GM06990 (cell line): ENCODE measurements at regions not wholly inside any gene's neighbourhood (a gene's known extent, or its start where the extent isn't known, plus 50 kb on each side); places are given as distances from the start of the nearest gene placed in this dataset.
"Not testable (repeated sequence)": the region's sequence is repeated elsewhere in the genome, so short reads cannot be mapped to it uniquely, and the experiment has no call there.

Experiments
- DNase-seq: peaks from one replicate; pipeline ENCODE4 v3.0.0-alpha.2; 2011; ENCODE audit not compliant: insufficient read length; ENCODE audit errors: extremely low read depth
- H3K27me3 ChIP-seq: replicated peaks from 2 replicates; pipeline ENCODE4 v1.6.0; 2011; ENCODE audit warnings: low read length; ENCODE audit not compliant: control insufficient read depth, insufficient read depth
- H3K36me3 ChIP-seq: 2 replicates; pipeline ENCODE4 v1.5.1; 2011; ENCODE audit warnings: low read length; ENCODE audit not compliant: control insufficient read depth, insufficient read depth
- H3K4me3 ChIP-seq: replicated peaks from 2 replicates; pipeline ENCODE4 v1.5.1; 2011; ENCODE audit warnings: low read depth, mild to moderate bottlenecking, control low read depth, low read length

GRCh38 chr15:20074082-20074481 lies 467.5 kb downstream of the GOLGA6L6 start:
- H3K27me3 ChIP-seq, H3K36me3 ChIP-seq, H3K4me3 ChIP-seq, DNase-seq: not testable (repeated sequence)

GRCh38 chr15:20069043-20069442 lies 472.6 kb downstream of the GOLGA6L6 start:
- not testable (repeated sequence) for H3K36me3 ChIP-seq, H3K27me3 ChIP-seq, DNase-seq, H3K4me3 ChIP-seq

- DNase-seq, H3K27me3 ChIP-seq, H3K4me3 ChIP-seq, H3K36me3 ChIP-seq: not testable (repeated sequence)
Observed at GRCh38 chr15:20066173-20066572, 475.4 kb downstream of the GOLGA6L6 start.

- not testable (repeated sequence) for H3K4me3 ChIP-seq, H3K36me3 ChIP-seq, DNase-seq, H3K27me3 ChIP-seq
Observed at GRCh38 chr15:20065508-20065907, 476.1 kb downstream of the GOLGA6L6 start.

- not testable (repeated sequence) for DNase-seq, H3K36me3 ChIP-seq, H3K4me3 ChIP-seq, H3K27me3 ChIP-seq
Observed at GRCh38 chr15:20063167-20063566, 478.4 kb downstream of the GOLGA6L6 start.

GRCh38 chr15:20060838-20061237 lies 480.8 kb downstream of the GOLGA6L6 start:
- H3K36me3 ChIP-seq, H3K27me3 ChIP-seq, DNase-seq, H3K4me3 ChIP-seq: not testable (repeated sequence)

GRCh38 chr15:20056871-20057270 lies 484.7 kb downstream of the GOLGA6L6 start:
- H3K4me3 ChIP-seq, DNase-seq, H3K36me3 ChIP-seq, H3K27me3 ChIP-seq: not testable (repeated sequence)

GRCh38 chr15:20055921-20056320 lies 485.7 kb downstream of the GOLGA6L6 start:
- H3K36me3 ChIP-seq, H3K4me3 ChIP-seq, H3K27me3 ChIP-seq, DNase-seq: not testable (repeated sequence)

GRCh38 chr15:20048189-20048588 lies 493.4 kb downstream of the GOLGA6L6 start:
- not testable (repeated sequence) for DNase-seq, H3K36me3 ChIP-seq, H3K27me3 ChIP-seq, H3K4me3 ChIP-seq

GRCh38 chr15:20045165-20045564 lies 496.4 kb downstream of the GOLGA6L6 start:
- DNase-seq, H3K36me3 ChIP-seq, H3K27me3 ChIP-seq, H3K4me3 ChIP-seq: not testable (repeated sequence)

- DNase-seq, H3K4me3 ChIP-seq, H3K27me3 ChIP-seq, H3K36me3 ChIP-seq: not testable (repeated sequence)
Observed at GRCh38 chr15:20040691-20041090, 500.9 kb downstream of the GOLGA6L6 start.

GRCh38 chr15:20025040-20025439 lies 516.6 kb downstream of the GOLGA6L6 start:
- not testable (repeated sequence) for H3K4me3 ChIP-seq, H3K36me3 ChIP-seq, DNase-seq

GRCh38 chr15:20022349-20022748 lies 519.3 kb downstream of the GOLGA6L6 start:
- H3K36me3 ChIP-seq, H3K27me3 ChIP-seq, H3K4me3 ChIP-seq, DNase-seq: not testable (repeated sequence)

More at GRCh38 chr15:20025040-20025439, 516.6 kb downstream of the GOLGA6L6 start:
- H3K27me3 ChIP-seq, result not testable (repeated sequence)

GRCh38 chr15:20021351-20021750 lies 520.2 kb downstream of the GOLGA6L6 start:
- not testable (repeated sequence) for H3K27me3 ChIP-seq, H3K4me3 ChIP-seq, H3K36me3 ChIP-seq, DNase-seq

- H3K36me3 ChIP-seq, H3K27me3 ChIP-seq, DNase-seq, H3K4me3 ChIP-seq: not testable (repeated sequence)
Observed at GRCh38 chr15:20020588-20020987, 521.0 kb downstream of the GOLGA6L6 start.
